Endothelial cell of umbilical vein (primary cell): ENCODE measurements at regions not wholly inside any gene's neighbourhood (a gene's known extent, or its start where the extent isn't known, plus 50 kb on each side); places are given as distances from the start of the nearest gene placed in this dataset.

Experiments
- BruUV-seq: library from RNA; stranded (reverse); fragments of 400-500 nt; replicated peaks from 2 replicates; lab custom pipeline; 2021; lab: Mats Ljungman, UMichigan
- CTCF ChIA-PET: fragments of 300-600, 350-600 bp; sonication (Branson Sonifier 250); formaldehyde crosslinking; loops from one replicate; lab custom pipeline; 2021; ENCODE audit warnings: antibody characterized with exemption, inconsistent platforms; lab: Charles Lee
- POLR2A ChIA-PET: fragments of 300-600, 350-600 bp; sonication (Branson Sonifier 250); formaldehyde crosslinking; loops from one replicate; lab custom pipeline; 2021; ENCODE audit warnings: antibody characterized with exemption, inconsistent platforms; lab: Charles Lee
- DNase-seq: peaks from one replicate; pipeline ENCODE4 v3.0.0-alpha.2; 2011; ENCODE audit warnings: low read depth, low spot score
- FAIRE-seq: peaks from 2 replicates; lab custom pipeline; 2011; peaks lifted over from hg19 to GRCh38; lab: Jason Lieb, UNC
- H2AFZ ChIP-seq: 2 replicates; pipeline ENCODE4 v1.6.0; 2012; ENCODE audit warnings: low read depth, low read length, control low read depth, inconsistent platforms
- H3K27ac ChIP-seq: 2 replicates; pipeline ENCODE4 v1.5.1; 2011; ENCODE audit warnings: low read depth, mild to moderate bottlenecking, control low read depth, low read length, moderate library complexity; ENCODE audit not compliant: insufficient read depth
- H3K27me3 ChIP-seq, 2 experiments: 2 replicates each; pipeline versions ENCODE4 v1.6.0 to v1.6.1; 2011; ENCODE audit warnings: low read length in 2 of 2, mixed read lengths in 1 of 2; ENCODE audit not compliant: control insufficient read depth in 2 of 2, insufficient read depth in 2 of 2
- H3K36me3 ChIP-seq, 2 experiments: 2 replicates in 1 of 2; 3 replicates in 1 of 2; pipeline ENCODE4 v1.5.1; 2011; ENCODE audit warnings: low read length in 2 of 2, mild to moderate bottlenecking in 1 of 2, moderate library complexity in 1 of 2; ENCODE audit not compliant: control insufficient read depth in 2 of 2, insufficient read depth in 2 of 2; ENCODE audit errors: extremely low read depth in 1 of 2
- H3K4me1 ChIP-seq: 3 replicates; pipeline ENCODE4 v1.5.1; 2011; ENCODE audit warnings: mild to moderate bottlenecking, low read length; ENCODE audit not compliant: control insufficient read depth, insufficient read depth; ENCODE audit errors: extremely low read depth
- H3K4me2 ChIP-seq: 2 replicates; pipeline ENCODE4 v1.6.1; 2011; ENCODE audit warnings: low read length, control low read depth, mixed read lengths; ENCODE audit not compliant: insufficient read depth
- H3K4me3 ChIP-seq, 3 experiments: fragments of 200-600 bp in 1 of 3; sonication (generic), shearing (Covaris generic) in 1 of 3; replicated peaks in 1 of 3; 2 replicates each; pipeline ENCODE4 v1.5.1; 2011 to 2016; ENCODE audit warnings: control low read depth in 3 of 3, low read length in 3 of 3, mild to moderate bottlenecking in 2 of 3, inconsistent platforms in 1 of 3, low read depth in 1 of 3, moderate library complexity in 1 of 3; ENCODE audit not compliant: insufficient read depth in 1 of 3
- H3K79me2 ChIP-seq: 2 replicates; pipeline ENCODE4 v1.6.0; 2012; ENCODE audit warnings: low read length, inconsistent platforms; ENCODE audit not compliant: control insufficient read depth, insufficient read depth
- H3K9ac ChIP-seq: replicated peaks from 2 replicates; pipeline ENCODE3; 2011; ENCODE audit warnings: low read length, control low read depth; ENCODE audit not compliant: insufficient read depth; ENCODE audit errors: extremely low read depth
- H3K9me1 ChIP-seq: replicated peaks from 3 replicates; pipeline ENCODE4 v1.6.0; 2011; ENCODE audit warnings: mild to moderate bottlenecking, low read length; ENCODE audit not compliant: control insufficient read depth, insufficient read depth; ENCODE audit errors: extremely low read depth
- H3K9me3 ChIP-seq: replicated peaks from 2 replicates; pipeline ENCODE4 v1.5.1; 2012; ENCODE audit warnings: low read length, inconsistent platforms; ENCODE audit not compliant: control insufficient read depth, insufficient read depth
- H4K20me1 ChIP-seq: replicated peaks from 2 replicates; pipeline ENCODE3; 2011; ENCODE audit warnings: mild to moderate bottlenecking, low read length; ENCODE audit not compliant: control insufficient read depth, insufficient read depth; ENCODE audit errors: extremely low read depth
- EZH2 ChIP-seq: IDR thresholded peaks from 2 replicates; pipeline ENCODE4 v1.6.1; 2012; ENCODE audit warnings: borderline replicate concordance, low read depth, mild to moderate bottlenecking, moderate library complexity, low read length, inconsistent platforms; ENCODE audit not compliant: severe bottlenecking
- FOS ChIP-seq: IDR thresholded peaks from 2 replicates; pipeline ENCODE4 v1.6.1; 2011; ENCODE audit warnings: mild to moderate bottlenecking, low read length, moderate library complexity, borderline replicate concordance; ENCODE audit not compliant: insufficient read depth
- GATA2 ChIP-seq: IDR thresholded peaks from 2 replicates; pipeline ENCODE4 v1.7.0; 2011; ENCODE audit warnings: low read depth, mild to moderate bottlenecking, moderate library complexity, mixed read lengths, low read length; ENCODE audit not compliant: insufficient read length, insufficient read depth
- JUN ChIP-seq: IDR thresholded peaks from 2 replicates; pipeline ENCODE4 v1.6.1; 2011; ENCODE audit warnings: borderline replicate concordance, low read depth; ENCODE audit not compliant: insufficient read length, insufficient read depth
- MAX ChIP-seq: IDR thresholded peaks from 2 replicates; pipeline ENCODE4 v1.6.1; 2011; ENCODE audit not compliant: insufficient read depth, insufficient read length
- MYC ChIP-seq: IDR thresholded peaks from one replicate; pipeline ENCODE4 v1.6.1; 2011; ENCODE audit warnings: mild to moderate bottlenecking, low read depth, low read length
- POLR2A ChIP-seq: IDR thresholded peaks from 2 replicates; pipeline ENCODE4 v1.6.1; 2012; ENCODE audit warnings: low read depth, mild to moderate bottlenecking, control low read depth, low read length
- POLR2AphosphoS5 ChIP-seq: IDR thresholded peaks from 2 replicates; pipeline ENCODE4 v1.6.1; 2012; ENCODE audit warnings: low read depth, mild to moderate bottlenecking, control low read depth, low read length, moderate library complexity; ENCODE audit not compliant: insufficient read depth
- dilution Hi-C: fragments of 300-500 bp; cut with MboI; formaldehyde crosslinking; loops from one replicate; pipeline ENCODE4 v1.15.0; 2019; ENCODE audit warnings: low sequenced_read_pairs; ENCODE audit not compliant: extremely low pct_ligation_motif_present
- intact Hi-C: fragments of 100-400 bp; cut with micrococcal nuclease; formaldehyde crosslinking; loops from one replicate; pipeline ENCODE4 v1.10.0; 2022
- TF ChIP-seq, protein P1 (sequence below), 2 donors: IDR thresholded peaks; 1 replicate in 1 of 2; 2 replicates in 1 of 2; pipeline ENCODE4 v1.5.1; 2011; ENCODE audit warnings: low read length in 2 of 2, mild to moderate bottlenecking in 2 of 2, moderate library complexity in 2 of 2, control low read depth in 1 of 2, inconsistent platforms in 1 of 2, low read depth in 1 of 2; ENCODE audit not compliant: insufficient read depth in 1 of 2; ENCODE audit errors: extremely low read depth in 1 of 2

- H3K79me2 ChIP-seq, result no peaks in the 10 kb centered on the region
- H3K4me2 ChIP-seq, result no peak overlapping the region
- dilution Hi-C loops (no loop called here), intact Hi-C loops (no loop called here)
- FAIRE-seq, result no peak
- H3K9me3 ChIP-seq, result no peaks in the 10 kb centered on the region
- no peak for DNase-seq
- H3K9ac ChIP-seq, result no peak overlapping the region
- ChIA-PET POLR2A (no interaction called here), CTCF (no interaction called here)
- H4K20me1 ChIP-seq, result no peaks in the 10 kb centered on the region
- H3K27ac ChIP-seq, result no peak overlapping the region
- H3K36me3 ChIP-seq, result no peaks in the 10 kb centered on the region
- no TSS peak for BruUV-seq
- TF ChIP-seq EZH2, result no peak
- TF ChIP-seq MYC, result no peak
- no peaks in the 10 kb centered on the region for H3K9me1 ChIP-seq
- no peak overlapping the region for H2AFZ ChIP-seq
- H3K27me3 ChIP-seq, result no peaks in the 10 kb centered on the region
- no peaks in the 10 kb centered on the region for H3K4me1 ChIP-seq
- no peak overlapping the region for H3K4me3 ChIP-seq
Observed at GRCh38 chr3:29005862-29006261, 275.0 kb upstream of the RBMS3 start.

DNA sequence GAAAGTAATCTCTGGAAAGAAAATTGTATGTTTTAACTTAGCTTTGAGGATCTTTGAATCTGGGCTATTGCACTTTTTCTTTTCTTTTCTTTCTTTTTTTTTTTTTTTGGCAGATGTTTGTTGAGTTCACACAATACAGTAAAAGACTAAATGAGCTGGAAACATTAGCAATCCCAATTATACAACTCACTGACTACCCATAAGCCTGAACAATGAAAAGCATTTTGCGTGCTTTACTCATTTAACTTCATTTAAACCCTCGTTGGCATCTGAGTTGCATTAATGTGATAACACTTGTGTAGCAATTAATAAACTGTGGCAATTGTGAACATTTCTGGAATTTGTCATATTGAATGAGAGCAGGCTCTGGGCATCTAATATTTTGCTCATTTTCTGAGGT, 269.4 kb upstream of the RBMS3 start:
- Histone ChIP-seq H3K27me3 (no peaks in the 10 kb centered on the region), H3K4me2 (no peak overlapping the region), H3K9me1 (no peaks in the 10 kb centered on the region), H2AFZ (no peak overlapping the region), H3K4me3 (no peak overlapping the region), H3K9ac (no peak overlapping the region), H3K79me2 (no peaks in the 10 kb centered on the region), H3K27ac (no peak overlapping the region), H4K20me1 (no peaks in the 10 kb centered on the region), H3K4me1 (no peaks in the 10 kb centered on the region), H3K36me3 (no peaks in the 10 kb centered on the region), H3K9me3 (no peaks in the 10 kb centered on the region)
- dilution Hi-C loops, result no loop called here
- TF ChIP-seq POLR2A (no peak), FOS (no peak), MYC (no peak), MAX (no peak), JUN (no peak), POLR2AphosphoS5 (no peak), EZH2 (no peak), GATA2 (no peak)
- TF ChIP-seq, protein P1, sequence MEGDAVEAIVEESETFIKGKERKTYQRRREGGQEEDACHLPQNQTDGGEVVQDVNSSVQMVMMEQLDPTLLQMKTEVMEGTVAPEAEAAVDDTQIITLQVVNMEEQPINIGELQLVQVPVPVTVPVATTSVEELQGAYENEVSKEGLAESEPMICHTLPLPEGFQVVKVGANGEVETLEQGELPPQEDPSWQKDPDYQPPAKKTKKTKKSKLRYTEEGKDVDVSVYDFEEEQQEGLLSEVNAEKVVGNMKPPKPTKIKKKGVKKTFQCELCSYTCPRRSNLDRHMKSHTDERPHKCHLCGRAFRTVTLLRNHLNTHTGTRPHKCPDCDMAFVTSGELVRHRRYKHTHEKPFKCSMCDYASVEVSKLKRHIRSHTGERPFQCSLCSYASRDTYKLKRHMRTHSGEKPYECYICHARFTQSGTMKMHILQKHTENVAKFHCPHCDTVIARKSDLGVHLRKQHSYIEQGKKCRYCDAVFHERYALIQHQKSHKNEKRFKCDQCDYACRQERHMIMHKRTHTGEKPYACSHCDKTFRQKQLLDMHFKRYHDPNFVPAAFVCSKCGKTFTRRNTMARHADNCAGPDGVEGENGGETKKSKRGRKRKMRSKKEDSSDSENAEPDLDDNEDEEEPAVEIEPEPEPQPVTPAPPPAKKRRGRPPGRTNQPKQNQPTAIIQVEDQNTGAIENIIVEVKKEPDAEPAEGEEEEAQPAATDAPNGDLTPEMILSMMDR (IDR thresholded peaks at IDR 0.05; ENCODE audit: extremely low read depth in 1 of 2, insufficient read depth in 1 of 2, low read depth in 1 of 2, low read length in 2 of 2), result no peak
- intact Hi-C loops, result no loop called here
- DNase-seq (no peak), FAIRE-seq (no peak)
- ChIA-PET CTCF (interaction anchor here (1.3 kb wide), 1 partner anchor 9 kb away, joined by 4 read pairs; no protein-coding TSS in a partner anchor), POLR2A (no interaction called here)
- BruUV-seq, result no TSS peak
